IPS-NIHi7 (cell line): ENCODE measurements at regions not wholly inside any gene's neighbourhood (a gene's known extent, or its start where the extent isn't known, plus 50 kb on each side); places are given as distances from the start of the nearest gene placed in this dataset.
"Not testable (repeated sequence)": the region's sequence is repeated elsewhere in the genome, so short reads cannot be mapped to it uniquely, and the experiment has no call there.

Experiments
- DNase-seq: peaks from one replicate; pipeline ENCODE4 v3.0.0; 2012; ENCODE audit warnings: mixed read lengths; ENCODE audit errors: extremely low spot score

- DNase-seq, result peak; percentile 47
Observed at GRCh38 chr17:6893382-6894205, 62.1 kb upstream of the TEKT1 start.

- DNase-seq, result peak; percentile 95
Observed at GRCh38 chr17:6894206-6894528, 62.6 kb upstream of the TEKT1 start.

- no peak for DNase-seq
Observed at GRCh38 chr17:6901086-6901485, 69.6 kb upstream of the TEKT1 start.

GRCh38 chr17:6903326-6903900 is 71.9 kb upstream of the TEKT1 start:
- DNase-seq, result no peak

- no peak for DNase-seq
Observed at GRCh38 chr17:6908807-6909206, 77.3 kb upstream of the TEKT1 start.

GRCh38 chr17:6910987-6911603 is 79.6 kb upstream of the TEKT1 start:
- DNase-seq, result peak; percentile 26

- peak; percentile 4 for DNase-seq
Observed at GRCh38 chr17:6912110-6913051, 80.9 kb upstream of the TEKT1 start.

GRCh38 chr17:6913608-6914443 is 82.0 kb upstream of the ALOX12 start:
- peak; percentile 87 for DNase-seq

- no peak for DNase-seq
Observed at GRCh38 chr17:6914711-6915110, 81.1 kb upstream of the ALOX12 start.

GRCh38 chr17:6915620-6916019 is 80.2 kb upstream of the ALOX12 start:
- no peak for DNase-seq

- no peak for DNase-seq
Observed at GRCh38 chr17:6919158-6919557, 76.7 kb upstream of the ALOX12 start.

GRCh38 chr17:6923385-6923784 is 72.5 kb upstream of the ALOX12 start:
- no peak for DNase-seq

- no peak for DNase-seq
Observed at GRCh38 chr17:6924208-6924607, 71.6 kb upstream of the ALOX12 start.

- DNase-seq, result no peak
Observed at GRCh38 chr17:6926667-6927066, 69.2 kb upstream of the ALOX12 start.

- DNase-seq, result no peak
Observed at GRCh38 chr17:6927290-6928126, 68.3 kb upstream of the ALOX12 start.

GRCh38 chr17:6928193-6928592 is 67.7 kb upstream of the ALOX12 start:
- DNase-seq, result no peak

GRCh38 chr17:6930749-6931148 is 65.1 kb upstream of the ALOX12 start:
- no peak for DNase-seq

- not testable (repeated sequence) for DNase-seq
Observed at GRCh38 chr17:6934544-6934943, 61.3 kb upstream of the ALOX12 start.

GRCh38 chr17:6936370-6937028 is 59.4 kb upstream of the ALOX12 start:
- DNase-seq, result no peak

- DNase-seq, result no peak
Observed at GRCh38 chr17:6938637-6939036, 57.2 kb upstream of the ALOX12 start.
